ENCODE measurements at regions not wholly inside any gene's neighbourhood (a gene's known extent, or its start where the extent isn't known, plus 50 kb on each side); places are given as distances from the start of the nearest gene placed in this dataset.

GRCh38 chr6:122284848-122285247 is 114.6 kb upstream of the HSF2 start:
- TF ChIP-seq CTCFL (IDR thresholded peaks at IDR 0.05; ENCODE audit: borderline replicate concordance, insufficient read depth, low read depth, low read length, poor library complexity, severe bottlenecking) (no peak), ESRRA (IDR thresholded peaks at IDR 0.05; ENCODE audit: borderline replicate concordance, low read depth) (no peak), ZC3H4 (CRISPR knock-in tag; IDR thresholded peaks at IDR 0.05; ENCODE audit: borderline replicate concordance) (no peak), HMG20B (CRISPR knock-in tag; IDR thresholded peaks at IDR 0.05) (no peak), GTF2F1 (IDR thresholded peaks at IDR 0.05; ENCODE audit: low read depth, low read length) (no peak), HMGXB4 (CRISPR knock-in tag; IDR thresholded peaks at IDR 0.05) (no peak), SAP30 (IDR thresholded peaks at IDR 0.05; ENCODE audit: borderline replicate concordance, insufficient read depth, low read depth, low read length, poor library complexity, severe bottlenecking) (no peak), ZSCAN29 (IDR thresholded peaks at IDR 0.05) (no peak), TBL1XR1 (IDR thresholded peaks at IDR 0.05; ENCODE audit: low read length in 2 of 2) (no peak), CTCF (IDR thresholded peaks at IDR 0.05 in 2 of 3, conservative IDR thresholded peaks at IDR 0.05 in 1 of 3; ENCODE audit: insufficient read depth in 2 of 3, low read depth in 1 of 3, low read length in 3 of 3) (no peak), ZC3H11A (IDR thresholded peaks at IDR 0.05; ENCODE audit: low read depth, low read length) (no peak)

Data from K562 (cell line).